ENCODE measurements at regions not wholly inside any gene's neighbourhood (a gene's known extent, or its start where the extent isn't known, plus 50 kb on each side); places are given as distances from the start of the nearest gene placed in this dataset.

DNA sequence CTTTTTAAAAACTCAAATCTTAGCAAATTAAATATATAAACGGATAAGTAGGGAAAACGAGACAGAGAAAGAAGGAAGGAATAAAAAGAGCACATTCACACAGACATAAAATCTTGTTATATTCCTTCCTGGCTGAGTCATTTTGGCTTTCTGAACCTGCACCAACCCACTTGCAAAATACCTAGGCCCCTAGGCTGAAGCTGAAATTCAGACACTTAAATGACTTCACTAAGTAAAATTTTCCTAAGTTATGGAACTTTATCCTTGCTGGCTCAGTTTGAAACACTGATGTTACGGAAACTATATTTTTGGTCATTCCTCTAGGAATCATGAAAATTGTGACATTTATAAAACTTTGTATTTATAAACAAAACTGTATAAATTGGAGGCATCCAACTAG lies 462.8 kb upstream of the NFIA start:
- TF ChIP-seq, protein P1, sequence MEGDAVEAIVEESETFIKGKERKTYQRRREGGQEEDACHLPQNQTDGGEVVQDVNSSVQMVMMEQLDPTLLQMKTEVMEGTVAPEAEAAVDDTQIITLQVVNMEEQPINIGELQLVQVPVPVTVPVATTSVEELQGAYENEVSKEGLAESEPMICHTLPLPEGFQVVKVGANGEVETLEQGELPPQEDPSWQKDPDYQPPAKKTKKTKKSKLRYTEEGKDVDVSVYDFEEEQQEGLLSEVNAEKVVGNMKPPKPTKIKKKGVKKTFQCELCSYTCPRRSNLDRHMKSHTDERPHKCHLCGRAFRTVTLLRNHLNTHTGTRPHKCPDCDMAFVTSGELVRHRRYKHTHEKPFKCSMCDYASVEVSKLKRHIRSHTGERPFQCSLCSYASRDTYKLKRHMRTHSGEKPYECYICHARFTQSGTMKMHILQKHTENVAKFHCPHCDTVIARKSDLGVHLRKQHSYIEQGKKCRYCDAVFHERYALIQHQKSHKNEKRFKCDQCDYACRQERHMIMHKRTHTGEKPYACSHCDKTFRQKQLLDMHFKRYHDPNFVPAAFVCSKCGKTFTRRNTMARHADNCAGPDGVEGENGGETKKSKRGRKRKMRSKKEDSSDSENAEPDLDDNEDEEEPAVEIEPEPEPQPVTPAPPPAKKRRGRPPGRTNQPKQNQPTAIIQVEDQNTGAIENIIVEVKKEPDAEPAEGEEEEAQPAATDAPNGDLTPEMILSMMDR (IDR thresholded peaks at IDR 0.05; ENCODE audit: insufficient read depth, low read length, poor library complexity, severe bottlenecking), result no peak
- TF ChIP-seq EZH2phosphoT487 (conservative IDR thresholded peaks at IDR 0.05; ENCODE audit: low read length), result no peak

Data from SU-DHL-6 (cell line).